C4-2B (cell line): ENCODE measurements at regions not wholly inside any gene's neighbourhood (a gene's known extent, or its start where the extent isn't known, plus 50 kb on each side); places are given as distances from the start of the nearest gene placed in this dataset.

ENCODE experiments used
- H3K27ac ChIP-seq: fragments of 450-650 bp; 2 replicates; pipeline ENCODE4 v1.5.1; 2017
- CTCF ChIP-seq: fragments of 450-650 bp; conservative IDR thresholded peaks from 2 replicates; pipeline ENCODE4 v1.5.1; 2017; ENCODE audit warnings: mild to moderate bottlenecking
- ZFX ChIP-seq: fragments of 450-650 bp; IDR thresholded peaks from 2 replicates; pipeline ENCODE4 v1.6.1; 2017

- H3K27ac ChIP-seq, result no peak overlapping the region
- TF ChIP-seq CTCF, result no peak
- TF ChIP-seq ZFX, result no peak
Observed at GRCh38 chr3:31191354-31191753, 296.9 kb upstream of the GADL1 start.

GRCh38 chr3:31193429-31193828 is 299.0 kb upstream of the GADL1 start:
- no peak for TF ChIP-seq CTCF
- TF ChIP-seq ZFX, result no peak
- no peak overlapping the region for H3K27ac ChIP-seq

- TF ChIP-seq CTCF (no peak), ZFX (no peak)
- no peak overlapping the region for H3K27ac ChIP-seq
Observed at GRCh38 chr3:31193871-31194270, 299.4 kb upstream of the GADL1 start.

GRCh38 chr3:31196261-31196660 is 301.8 kb upstream of the GADL1 start:
- TF ChIP-seq ZFX (no peak), CTCF (no peak)
- no peak overlapping the region for H3K27ac ChIP-seq

GRCh38 chr3:31196881-31197364 is 302.5 kb upstream of the GADL1 start:
- no peak for TF ChIP-seq ZFX
- TF ChIP-seq CTCF, result no peak
- no peak overlapping the region for H3K27ac ChIP-seq

- TF ChIP-seq CTCF, result no peak
- TF ChIP-seq ZFX, result no peak
- no peak overlapping the region for H3K27ac ChIP-seq
Observed at GRCh38 chr3:31197941-31198340, 303.5 kb upstream of the GADL1 start.

- TF ChIP-seq ZFX, result no peak
- TF ChIP-seq CTCF, result no peak
- no peak overlapping the region for H3K27ac ChIP-seq
Observed at GRCh38 chr3:31198890-31199289, 304.4 kb upstream of the GADL1 start.
